GM19467 (cell line): ENCODE measurements at regions not wholly inside any gene's neighbourhood (a gene's known extent, or its start where the extent isn't known, plus 50 kb on each side); places are given as distances from the start of the nearest gene placed in this dataset.

Experiments
- ATAC-seq: cut with Tn5 transposase; IDR thresholded peaks from one replicate; pipeline ENCODE4 v1.9.1; 2021; ENCODE audit warnings: mild to moderate bottlenecking, moderate library complexity; ENCODE audit not compliant: unreplicated experiment

DNA sequence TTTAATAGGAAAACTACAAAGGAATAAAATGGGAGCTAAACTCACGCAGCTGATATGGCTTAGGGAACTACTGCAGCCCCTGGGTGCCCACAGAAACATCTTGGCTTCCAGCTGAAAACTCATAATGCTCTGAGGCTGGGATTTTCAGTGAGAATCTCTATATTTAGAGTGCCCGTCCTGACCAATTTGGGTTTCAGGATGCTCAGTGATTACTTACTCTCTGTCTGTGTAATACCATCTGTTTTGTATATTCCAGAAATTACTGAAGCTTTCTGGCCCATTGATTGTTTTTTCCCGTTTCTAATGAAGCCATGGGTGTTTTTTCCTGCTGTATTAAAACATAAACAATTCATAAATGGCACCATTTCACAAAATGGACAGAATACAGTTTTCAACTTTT, 50.6 kb upstream of the ZNF385D start:
- ATAC-seq, result no peak

DNA sequence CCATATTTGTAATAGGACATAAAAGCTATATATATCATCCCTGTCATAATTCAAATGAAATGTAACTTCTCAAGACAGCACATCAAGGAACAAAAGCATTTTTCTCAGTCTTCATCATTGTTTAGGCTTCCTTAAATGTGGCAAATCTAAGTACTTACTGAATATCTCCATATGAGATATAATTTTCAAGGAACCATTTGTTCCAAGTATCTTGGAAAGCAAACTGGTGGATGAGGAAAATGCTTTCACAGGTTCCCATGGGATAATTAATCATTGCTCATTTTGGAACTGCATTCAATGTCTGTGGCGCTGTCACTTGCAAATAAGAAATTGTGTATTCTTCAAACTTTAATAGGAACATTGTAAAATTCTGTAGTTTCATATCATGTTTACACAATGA, 52.6 kb upstream of the ZNF385D start:
- no peak for ATAC-seq

DNA sequence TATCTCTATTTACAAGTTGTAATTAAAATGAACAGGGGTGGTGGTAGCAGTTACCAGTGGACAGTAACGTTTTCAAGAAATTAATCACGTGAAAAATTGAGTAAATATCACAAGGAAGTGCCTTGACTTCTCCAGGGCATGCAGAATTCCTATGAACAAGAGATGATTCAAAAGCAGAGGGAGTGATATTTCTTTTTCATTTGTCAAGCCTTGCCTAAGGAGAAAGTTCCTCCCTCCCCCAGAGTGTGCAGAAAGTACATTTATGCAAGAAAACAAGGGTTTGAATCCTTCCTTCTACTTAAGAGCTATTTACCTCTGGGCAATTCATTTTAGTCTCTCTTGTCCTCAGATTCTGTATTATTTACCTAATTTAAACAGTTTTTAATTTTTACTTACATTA, 53.3 kb upstream of the ZNF385D start:
- no peak for ATAC-seq

DNA sequence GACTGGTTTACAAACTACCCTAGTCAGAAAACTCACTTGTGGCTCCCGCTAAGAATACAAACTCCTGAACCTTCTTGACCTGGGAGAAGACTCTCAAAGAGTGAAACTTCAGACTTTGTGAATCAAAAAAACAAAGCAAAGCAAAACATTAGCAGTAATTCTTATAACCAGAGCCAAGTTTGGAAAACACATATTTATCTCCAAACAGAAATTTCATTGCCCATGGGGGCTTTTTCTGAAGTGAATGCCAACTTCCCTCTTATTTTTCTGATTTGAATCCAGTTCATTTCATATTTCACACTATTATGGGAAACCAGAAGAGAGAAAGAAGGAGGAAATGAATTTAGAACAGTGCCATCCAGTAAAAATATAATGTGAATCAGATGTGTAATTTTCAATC, 55.7 kb upstream of the ZNF385D start:
- ATAC-seq, result no peak

DNA sequence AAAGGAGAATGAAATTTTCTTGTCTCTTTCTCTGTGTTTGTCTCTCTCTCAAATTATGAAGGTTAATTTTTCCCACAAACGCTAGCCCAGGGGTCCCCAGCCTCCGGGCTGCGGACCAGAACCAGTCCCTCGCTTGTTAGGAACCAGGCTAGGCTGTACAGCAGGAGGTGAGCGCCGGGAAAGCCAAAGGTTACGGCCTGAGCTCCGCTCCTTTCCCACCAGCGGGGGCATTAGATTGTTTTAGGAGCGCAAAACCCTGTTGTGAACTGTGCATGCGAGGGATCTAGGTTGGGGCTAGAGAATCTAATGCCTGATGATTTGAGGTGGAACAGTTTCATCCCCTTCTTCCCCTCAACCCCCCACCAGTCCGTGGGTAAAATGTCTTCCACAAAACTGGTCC, 74.7 kb upstream of the ZNF385D start:
- no peak for ATAC-seq

DNA sequence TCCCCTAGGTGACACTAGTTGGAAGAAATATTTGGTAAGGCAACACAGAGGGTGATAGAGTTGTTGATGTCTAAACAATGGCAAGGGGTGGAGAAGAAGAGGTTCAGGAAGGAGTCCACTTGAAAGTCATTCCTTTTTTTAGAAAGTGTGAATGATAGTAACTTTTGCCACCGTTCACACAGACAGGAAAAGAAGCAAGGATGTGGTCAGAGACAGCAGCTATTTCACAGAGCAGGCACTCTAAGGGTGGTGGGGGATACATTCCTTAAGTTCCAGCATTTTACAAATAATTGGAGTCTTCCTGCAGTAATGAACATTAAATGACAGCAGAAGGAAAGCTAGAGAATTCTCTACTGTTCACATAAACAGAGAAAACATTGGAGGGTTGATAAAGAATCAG, 75.4 kb upstream of the ZNF385D start:
- no peak for ATAC-seq

DNA sequence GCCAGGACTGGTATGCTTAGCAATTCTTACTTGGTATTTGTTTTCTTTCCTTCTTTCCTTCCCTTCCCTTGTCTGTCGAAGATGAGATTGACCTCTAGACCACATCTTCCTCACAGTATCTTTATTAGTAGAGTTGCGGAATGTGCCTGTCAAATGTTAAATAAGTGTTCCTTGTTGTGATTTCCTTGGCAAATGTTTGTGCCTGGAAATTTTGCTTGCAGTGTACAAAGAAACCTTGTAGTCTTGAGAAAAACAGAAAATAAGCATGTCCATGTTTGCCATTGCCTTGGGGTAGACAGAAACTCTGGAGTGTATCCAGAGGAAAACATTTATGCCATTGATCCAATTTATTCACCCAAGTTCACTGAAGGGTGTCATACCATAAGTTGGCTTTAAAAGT, 79.5 kb upstream of the ZNF385D start:
- no peak for ATAC-seq

DNA sequence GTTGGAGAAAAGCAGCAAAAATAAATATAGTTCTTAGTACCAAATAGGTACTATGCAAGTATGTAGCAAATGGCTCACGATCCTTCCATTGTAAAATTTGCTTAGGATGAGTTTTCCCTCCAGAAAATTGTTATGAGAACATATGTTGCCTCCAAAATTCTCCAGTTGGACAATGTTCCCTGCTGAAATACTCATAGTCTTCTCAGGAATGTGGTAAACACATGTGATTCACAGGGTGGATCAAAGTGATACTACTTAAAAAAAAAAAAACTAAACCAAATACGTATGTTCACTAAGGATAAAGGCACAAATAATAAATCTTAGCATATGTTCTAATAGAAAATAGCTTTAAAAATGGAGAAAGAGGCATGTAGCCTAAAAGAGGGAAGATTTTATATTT, 84.3 kb upstream of the ZNF385D start:
- no peak for ATAC-seq

DNA sequence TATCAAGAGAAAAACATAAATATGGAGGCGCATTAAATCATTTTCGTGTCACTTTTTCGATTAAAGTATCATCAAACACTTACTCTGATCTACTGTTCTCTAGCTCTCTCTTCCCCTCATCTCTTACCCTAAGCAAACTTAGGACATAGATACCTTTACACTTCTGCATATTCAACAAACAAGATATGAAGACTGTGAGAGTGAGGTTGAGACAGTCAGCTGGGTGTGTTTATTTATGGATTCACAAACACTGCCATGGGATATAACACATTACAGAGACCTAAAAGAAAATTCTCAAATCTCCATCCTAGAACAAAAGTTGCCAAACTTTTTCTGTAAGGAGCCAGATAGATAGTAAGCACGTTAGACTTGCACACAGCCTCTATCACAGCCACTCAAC, 85.2 kb upstream of the ZNF385D start:
- ATAC-seq, result no peak

DNA sequence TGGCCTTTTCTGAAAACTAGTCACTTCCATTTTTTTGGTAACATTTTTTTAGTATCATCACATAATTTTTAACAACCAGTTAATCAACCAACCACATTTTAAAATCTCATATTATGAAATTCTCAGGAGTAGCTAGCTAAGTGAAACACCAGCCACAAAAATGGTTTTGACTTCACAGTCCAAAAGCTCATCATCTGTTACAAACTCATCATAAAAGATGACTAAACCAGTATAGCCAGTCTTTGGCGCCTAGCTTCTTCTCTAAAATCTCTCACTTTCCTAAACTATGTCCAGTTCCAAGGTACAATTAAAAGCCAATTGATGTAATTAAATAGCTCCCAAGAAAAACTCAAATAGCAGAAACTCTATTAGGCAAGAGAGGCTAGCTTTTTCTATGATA, 88.2 kb upstream of the ZNF385D start:
- ATAC-seq, result no peak

DNA sequence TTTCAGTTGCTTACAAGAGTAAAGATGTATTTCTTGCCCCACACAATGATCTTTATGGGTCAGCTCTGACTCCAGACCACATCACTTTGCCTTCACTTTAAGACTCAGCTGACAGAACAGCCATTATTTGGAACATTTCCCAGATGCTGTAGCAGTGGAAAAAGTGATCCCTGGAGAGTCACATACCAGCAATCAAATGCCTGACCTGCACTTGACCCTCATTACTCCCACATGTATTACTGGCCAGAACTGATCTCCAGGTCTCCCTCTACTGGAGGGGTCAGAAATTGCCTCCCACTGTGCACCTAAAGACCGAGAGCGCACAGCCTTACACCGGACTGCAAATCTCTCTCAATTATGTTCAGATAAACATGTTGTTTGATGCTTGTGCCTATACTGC, 88.6 kb upstream of the ZNF385D start:
- ATAC-seq, result no peak

DNA sequence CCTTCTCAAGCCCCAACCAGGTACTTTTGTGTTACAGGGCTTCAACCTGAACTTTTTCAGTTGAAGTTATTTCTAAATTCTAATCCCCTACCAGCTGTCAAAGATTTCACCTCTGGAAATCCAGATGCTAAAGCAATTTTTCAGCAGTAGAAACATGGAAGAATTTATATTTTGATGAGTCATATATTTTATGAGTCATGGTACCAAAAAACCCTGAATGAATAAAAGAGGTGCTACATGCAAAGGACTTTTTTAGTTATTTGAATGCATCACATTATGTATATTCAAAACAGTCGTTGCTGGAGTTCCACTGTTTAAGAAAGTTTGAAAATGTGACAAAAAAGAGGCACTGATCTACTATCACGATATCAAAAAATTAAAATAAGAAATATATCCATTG, 96.0 kb upstream of the ZNF385D start:
- ATAC-seq, result no peak

DNA sequence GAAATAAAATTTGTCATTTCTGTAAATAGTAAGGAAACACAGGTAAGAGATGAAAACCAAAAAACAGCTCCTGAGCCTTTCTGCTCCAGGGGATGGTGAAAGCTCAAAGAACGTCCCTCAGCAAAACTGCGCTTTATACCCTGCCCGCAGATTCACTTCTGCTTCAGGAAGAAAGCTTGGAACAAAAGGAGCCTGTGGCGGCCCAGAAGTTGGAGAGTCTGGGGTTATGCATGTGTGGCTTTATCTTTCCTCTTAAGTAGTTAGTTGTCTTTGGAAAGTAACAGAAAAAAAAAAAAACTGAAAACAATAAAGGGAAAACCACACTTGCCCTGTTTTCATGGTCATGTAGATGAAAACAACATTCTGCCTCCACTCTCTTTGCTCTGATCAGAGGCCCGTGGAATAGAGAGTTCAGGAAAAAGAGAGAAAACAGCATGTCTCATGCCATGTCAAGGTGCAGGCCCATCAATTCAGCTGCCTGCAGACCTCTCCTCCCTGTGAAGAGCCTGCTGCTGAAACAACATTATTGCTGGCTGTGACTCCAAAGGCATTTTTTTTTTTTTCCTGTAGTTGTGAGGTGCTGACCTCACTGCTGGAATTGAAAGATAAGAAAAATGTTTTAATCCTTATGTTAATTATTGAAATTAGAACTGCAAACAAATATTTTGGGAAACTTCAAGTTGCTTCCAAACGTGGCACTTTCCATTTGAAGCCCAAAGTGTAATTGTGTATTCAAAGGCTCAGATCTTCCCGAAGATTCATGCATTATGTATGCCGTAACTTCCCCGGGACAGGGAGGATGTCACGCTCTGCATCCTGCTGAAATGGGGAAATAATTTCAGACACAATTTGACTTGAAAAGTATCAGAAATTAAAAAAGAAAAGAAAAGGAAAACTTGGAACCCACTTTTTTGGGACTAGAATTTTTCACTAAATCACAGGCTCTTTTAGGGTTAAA, 108.4 kb upstream of the ZNF385D start:
- no peak for ATAC-seq

DNA sequence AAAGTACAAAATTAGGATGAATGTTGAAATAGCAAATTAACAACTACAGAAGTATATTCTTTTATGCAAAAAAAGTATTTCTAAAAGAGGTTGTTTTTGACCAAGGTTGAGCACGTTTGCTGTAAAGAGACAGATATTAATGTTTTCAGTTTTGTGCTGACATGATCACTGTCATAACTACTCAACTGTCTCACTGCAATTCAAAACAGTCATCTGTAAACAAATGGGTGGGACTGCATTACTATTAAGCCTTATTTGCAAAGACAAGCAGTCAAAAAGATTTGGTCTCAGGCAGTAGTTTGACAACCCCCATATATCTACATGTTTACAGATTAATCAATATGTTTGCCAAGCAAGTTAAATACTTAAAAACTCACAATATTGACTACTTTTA, 109.1 kb upstream of the ZNF385D start:
- ATAC-seq, result no peak

DNA sequence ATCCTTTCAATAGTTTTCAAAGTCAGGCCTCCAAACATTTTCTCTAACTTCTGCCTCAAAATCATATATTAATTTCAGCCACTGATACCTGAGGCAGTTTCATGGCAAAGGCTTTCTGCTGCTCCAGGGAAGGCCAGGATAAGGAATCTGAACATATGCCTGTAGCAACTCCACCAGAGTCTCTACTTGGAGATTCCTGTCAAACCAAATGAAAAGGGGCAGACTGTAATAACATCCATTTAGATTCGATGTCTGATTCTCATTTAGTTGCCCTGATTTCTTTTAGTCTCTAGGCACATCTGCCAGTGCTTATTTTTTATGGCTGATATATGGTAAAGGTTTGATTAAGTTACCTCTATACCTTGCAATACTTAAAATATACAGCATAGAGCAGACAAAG, 109.6 kb upstream of the ZNF385D start:
- ATAC-seq, result no peak

DNA sequence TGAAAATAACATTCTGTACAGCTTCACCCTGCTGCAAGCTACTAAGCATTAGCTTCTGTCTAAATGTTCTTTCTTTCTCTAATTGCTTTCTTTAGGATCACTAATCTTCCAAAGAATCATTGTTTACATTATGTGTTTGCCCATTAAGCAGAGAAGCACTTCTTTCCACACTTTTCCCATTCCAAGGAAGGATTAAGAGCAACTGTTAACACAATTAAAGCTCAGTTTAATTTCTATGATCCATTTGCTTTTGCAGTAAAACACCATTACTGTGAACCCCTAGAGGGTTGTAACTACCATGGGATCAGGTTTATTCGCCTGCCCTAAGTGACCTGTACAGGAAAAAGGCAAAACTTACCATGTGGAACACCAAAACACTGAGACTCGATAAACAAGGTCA, 125.8 kb upstream of the ZNF385D start:
- ATAC-seq, result no peak

DNA sequence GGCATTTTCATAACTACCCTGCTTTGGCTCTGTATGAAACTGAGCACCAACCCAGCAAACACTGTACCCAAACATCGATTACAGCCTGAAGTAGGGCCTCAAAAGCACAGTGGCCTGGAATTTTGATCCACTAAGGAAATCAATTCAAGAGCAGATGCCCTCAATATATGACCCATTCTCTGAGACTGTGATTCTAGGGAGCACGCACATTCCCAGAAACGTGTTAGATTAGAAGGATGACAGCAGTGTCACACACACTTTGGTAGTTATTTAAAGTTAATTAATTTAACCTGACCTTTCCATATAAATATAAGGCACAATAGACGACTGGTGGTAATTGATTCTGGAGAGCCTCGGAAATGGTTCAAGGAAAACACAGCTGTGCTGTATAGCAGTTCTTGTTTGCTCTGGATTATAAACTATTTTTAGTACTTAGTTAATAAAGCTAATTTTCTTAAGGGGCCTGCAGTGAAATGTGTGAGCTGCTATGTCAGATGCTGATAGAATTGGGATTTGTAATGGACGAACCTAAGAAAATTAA, 126.3 kb upstream of the ZNF385D start:
- no peak for ATAC-seq

DNA sequence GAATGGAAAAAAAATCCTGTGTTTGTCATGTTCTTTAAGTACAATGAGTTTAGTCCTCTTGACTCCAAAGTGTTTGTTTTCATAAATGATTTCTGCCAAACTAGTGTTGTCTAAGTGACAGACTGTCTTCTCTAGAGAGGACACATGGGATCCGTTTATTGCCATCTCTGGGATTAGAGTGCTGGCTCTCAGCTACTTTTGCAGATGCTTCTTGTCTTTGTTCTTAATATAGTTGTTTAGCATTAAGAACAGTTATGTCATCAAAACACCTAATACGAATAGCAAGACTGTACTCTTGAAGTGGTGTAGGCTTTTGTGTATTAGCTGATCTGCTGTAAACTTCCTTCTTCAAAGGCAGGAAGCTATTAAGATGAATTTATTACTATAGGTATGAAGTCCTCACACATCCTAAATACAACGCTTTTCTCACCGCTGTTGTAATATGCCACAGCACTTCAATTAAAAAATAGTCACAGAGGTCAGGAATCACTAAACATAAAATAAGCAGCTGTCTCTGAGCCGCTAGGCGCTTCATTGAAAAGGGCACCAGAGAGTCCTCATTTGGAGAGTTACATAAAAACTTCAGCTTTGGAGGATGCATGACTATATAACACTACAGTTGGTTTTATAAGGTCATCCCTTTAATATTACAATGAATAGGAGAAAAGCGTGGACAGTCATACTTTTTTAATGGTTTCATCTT, 128.3 kb upstream of the ZNF385D start:
- ATAC-seq, result no peak

DNA sequence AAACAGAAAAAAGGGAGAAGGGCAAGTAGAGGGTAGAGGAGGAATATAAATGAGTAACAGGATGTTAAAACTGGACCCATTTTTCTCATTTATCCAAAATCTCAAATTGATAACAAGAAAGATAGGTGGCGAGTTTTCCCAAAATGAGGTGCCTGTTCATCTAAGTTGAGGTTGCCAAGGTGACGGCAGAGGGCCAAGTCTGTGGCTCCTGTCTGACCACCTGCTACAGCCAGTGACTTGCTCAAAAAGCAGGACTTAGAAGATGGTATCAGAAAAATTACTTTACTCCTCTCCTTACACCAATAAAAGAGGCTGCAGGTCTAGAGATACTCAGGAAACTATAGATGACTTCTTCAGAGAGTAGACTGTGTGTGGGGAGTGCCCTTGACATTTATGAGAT, 137.6 kb upstream of the ZNF385D start:
- no peak for ATAC-seq

DNA sequence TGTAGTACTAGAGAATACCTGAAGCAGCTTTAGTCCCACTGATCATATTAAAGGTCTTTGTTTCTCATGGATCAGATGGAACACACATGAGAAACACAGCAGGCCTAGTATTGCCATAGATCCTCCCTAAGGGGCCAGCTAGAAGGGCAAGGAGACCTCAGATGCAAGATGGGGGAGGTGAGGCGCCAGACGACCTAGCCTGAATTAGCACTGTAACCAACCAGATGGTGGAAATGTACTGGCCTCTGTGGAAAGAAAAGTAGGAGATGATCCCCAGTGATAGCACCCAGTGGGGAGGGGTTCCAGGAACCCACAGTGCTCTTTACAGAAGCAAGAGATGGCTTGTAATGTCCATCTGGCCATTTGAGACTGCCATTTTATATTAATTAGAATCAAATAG, 138.2 kb upstream of the ZNF385D start:
- no peak for ATAC-seq

DNA sequence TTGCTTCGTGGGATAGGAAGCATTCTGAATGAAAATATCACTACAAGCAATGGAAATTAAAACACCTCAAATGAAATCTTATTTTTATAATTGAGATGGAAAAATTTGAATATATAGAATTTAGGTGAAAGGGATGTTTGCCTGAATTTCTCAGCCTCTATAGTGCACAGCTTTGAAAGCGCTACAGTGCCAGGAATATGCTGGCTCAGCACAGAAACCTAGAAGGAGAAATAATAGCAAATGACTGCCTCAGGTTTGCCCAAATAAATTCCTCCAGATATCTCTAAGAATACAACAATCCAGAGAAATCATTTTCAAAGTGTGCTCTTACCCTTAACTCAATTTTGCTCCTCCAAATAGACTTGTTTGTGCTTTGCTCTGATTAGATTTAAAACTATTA, 141.1 kb upstream of the ZNF385D start:
- ATAC-seq, result no peak

DNA sequence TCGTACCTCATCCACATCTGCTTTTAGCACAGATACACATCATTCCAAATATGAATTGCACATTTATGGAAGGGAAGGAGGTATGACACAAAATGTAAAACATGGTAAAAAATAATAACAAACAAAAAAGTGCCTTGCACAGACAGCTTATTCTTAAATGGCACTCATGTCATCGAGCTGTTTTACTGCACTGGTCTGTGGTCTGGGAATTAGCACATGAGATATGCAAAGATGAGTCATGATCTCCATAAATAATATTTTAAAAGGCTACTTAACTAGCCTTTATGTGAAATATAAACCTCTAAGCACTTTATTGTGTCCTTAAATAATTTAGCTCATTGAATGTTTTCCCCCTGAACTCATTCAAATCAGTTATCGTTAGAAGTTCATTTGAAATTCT, 142.2 kb upstream of the ZNF385D start:
- ATAC-seq, result no peak
